Hepatocyte (in vitro differentiated cells): ENCODE measurements at regions not wholly inside any gene's neighbourhood (a gene's known extent, or its start where the extent isn't known, plus 50 kb on each side); places are given as distances from the start of the nearest gene placed in this dataset.

Source experiments
- CTCF ChIP-seq: fragments of 200-600 bp; sonication (generic); IDR thresholded peaks from 2 replicates; pipeline ENCODE4 v1.5.1; 2016; ENCODE audit warnings: antibody characterized with exemption, mild to moderate bottlenecking; ENCODE audit not compliant: poor library complexity
- EZH2phosphoT487 ChIP-seq: fragments of 200-600 bp; sonication (generic); IDR thresholded peaks from one replicate; pipeline ENCODE4 v1.6.1; 2018; ENCODE audit warnings: antibody characterized with exemption, mild to moderate bottlenecking, low read depth, moderate library complexity; ENCODE audit not compliant: unreplicated experiment, severe bottlenecking

- no peak for TF ChIP-seq CTCF
- TF ChIP-seq EZH2phosphoT487 = no peak
Observed at GRCh38 chr12:19964549-19964948, 403.8 kb upstream of the PDE3A start.
